Heart right ventricle (tissue), 16 donors: ENCODE measurements at regions not wholly inside any gene's neighbourhood (a gene's known extent, or its start where the extent isn't known, plus 50 kb on each side); places are given as distances from the start of the nearest gene placed in this dataset.

Source experiments
- ATAC-seq, 8 donors: fragments of 200-7000 bp; cut with Tn5 transposase; one replicate each; pipeline ENCODE4 v1.9.1; 2020; ENCODE audit warnings: mild to moderate bottlenecking in 8 of 8, moderate library complexity in 8 of 8, moderate number of reproducible peaks in 1 of 8
- DNase-seq, 2 donors: peaks; one replicate each; pipeline ENCODE4 v3.0.0-alpha.2; 2020
- H3K27ac ChIP-seq, 10 donors: fragments of 200-600 bp; sonication (generic) in 2 of 10; one replicate each; pipeline versions ENCODE4 v1.5.0 to v1.8.0; 2020 to 2022; ENCODE audit warnings: mild to moderate bottlenecking in 3 of 10
- H3K27me3 ChIP-seq, 7 donors: fragments of 200-600 bp; one replicate each; pipeline ENCODE4 v1.8.0; 2021 to 2022; ENCODE audit warnings: mild to moderate bottlenecking in 2 of 7
- H3K36me3 ChIP-seq, 9 donors: fragments of 200-600 bp; sonication (generic) in 1 of 9; one replicate each; pipeline versions ENCODE4 v1.5.0 to v1.8.0; 2020 to 2022; ENCODE audit warnings: mild to moderate bottlenecking in 2 of 9
- H3K4me1 ChIP-seq, 9 donors: fragments of 200-600 bp; sonication (generic) in 1 of 9; one replicate each; pipeline versions ENCODE4 v1.5.0 to v1.8.0; 2020 to 2022; ENCODE audit warnings: mild to moderate bottlenecking in 4 of 9
- H3K4me3 ChIP-seq, 10 donors: fragments of 200-600 bp; sonication (generic) in 2 of 10; one replicate each; pipeline versions ENCODE4 v1.5.0 to v1.8.0; 2020 to 2022; ENCODE audit warnings: mild to moderate bottlenecking in 7 of 10, moderate library complexity in 2 of 10
- H3K9me3 ChIP-seq, 11 donors: fragments of 200-600 bp in 10 of 11; sonication (generic) in 2 of 11; one replicate each; pipeline versions ENCODE4 v1.5.0 to v1.8.0; 2013 to 2022; ENCODE audit warnings: mild to moderate bottlenecking in 2 of 11, control low read depth in 1 of 11, moderate library complexity in 1 of 11
- CTCF ChIP-seq, 9 donors: fragments of 200-600 bp; sonication (generic) in 2 of 9; IDR thresholded peaks; one replicate each; pipeline versions ENCODE4 v1.5.0 to v1.8.0; 2021 to 2022; ENCODE audit warnings: antibody characterized with exemption in 9 of 9, mild to moderate bottlenecking in 5 of 9, moderate library complexity in 1 of 9
- WGBS, 2 donors: extraction: QIAGEN DNeasy Blood & Tissue Kit; methylation state at CpG; one replicate each; pipeline ENCODE4 v1.1.7; 2013; ENCODE audit warnings: inconsistent platforms in 1 of 2; 5-methylcytosine and 5-hydroxymethylcytosine counted together
- intact Hi-C, 10 donors: fragments of 100-400 bp; cut with DNase I; formaldehyde crosslinking; loops; one replicate each; pipeline versions ENCODE4 v1.11.1 to v1.14.2; 2022
- donor health status: Arrhythmogenic right ventricular cardiomyopathy.
- donor health status: ischemic (EF 13 %, LVEDD 7.1; RV severe dilation, severe dysfunction).
- donor health status: healthy with polysubstance abuse.
- donor health status: DM: no; HTN: yes; CAD: no.
- donor health status: DM: no; HTN: no; CAD: no.
- donor health status: ischemic (EF 25% LVEDD 6.9; RV normal size, moderate dysfunction).
- donor health status: ischemic (EF 25% LVEDD 5.7; RV mildly dilated, moderate dysfunction).
- donor health status: healthy.
- donor health status: DM: yes; HTN: yes; CAD: no.
- donor health status: Ischemic cardiomyopathy.
- donor health status: ischemic (EF 35%, LVEDD 5.7; RV mildly dilated, moderate dysfunction).
- donor health status: nonischemic (EF 11% LVEDD 7.7; RV severe dilation, severe dysfunction).
- donor health status: DM: yes; HTN: yes; CAD: no.
- donor health status: PGD.
- donor health status: ischemic (EF 29% LVEDD 5.4; RV normal size, mild dysfunction).
- donor health status: nonischemic (EF 23%, LVEDD 6.1; RV moderate dilation, normal function).

- DNase-seq (no peak), ATAC-seq (no peak)
- Histone ChIP-seq H3K4me1 (peaks cover 0 to 5% (median 0%) of the 10 kb centered on the region in 9 donors), H3K9me3 (no peaks in the 10 kb centered on the region), H3K36me3 (no peaks in the 10 kb centered on the region), H3K4me3 (no peak overlapping the region), H3K27me3 (no peaks in the 10 kb centered on the region), H3K27ac (no peak overlapping the region)
- WGBS, 2 donors = 82 to 87% methylated on average over 6 of the region's 6 CpGs
- TF ChIP-seq CTCF (IDR thresholded peaks at IDR 0.05) = no peak
- intact Hi-C loops = no loop called here
Observed at GRCh38 chr2:57893347-57893746, 153.3 kb upstream of the VRK2 start.

- ATAC-seq = no peak
- 92 to 93% methylated on average over 1 of the region's 1 CpG for WGBS, 2 donors
Observed at GRCh38 chr2:57893786-57894185, 152.8 kb upstream of the VRK2 start.

GRCh38 chr2:57894381-57894780 lies 152.2 kb upstream of the VRK2 start:
- DNase-seq (no peak), ATAC-seq (no peak)
- no peak overlapping the region for H3K4me3 ChIP-seq
- no peak overlapping the region for H3K27ac ChIP-seq
- intact Hi-C loops = no loop called here
- H3K9me3 ChIP-seq = no peaks in the 10 kb centered on the region
- 88 to 90% methylated on average over 2 of the region's 2 CpGs for WGBS, 2 donors
- TF ChIP-seq CTCF (IDR thresholded peaks at IDR 0.05) = no peak
- no peaks in the 10 kb centered on the region for H3K27me3 ChIP-seq
- no peaks in the 10 kb centered on the region for H3K36me3 ChIP-seq
- H3K4me1 ChIP-seq = peaks cover 0 to 5% (median 0%) of the 10 kb centered on the region in 9 donors

More at GRCh38 chr2:57893786-57894185, 152.8 kb upstream of the VRK2 start:
- Histone ChIP-seq H3K4me1 (peaks cover 0 to 5% (median 0%) of the 10 kb centered on the region in 9 donors), H3K27me3 (no peaks in the 10 kb centered on the region), H3K9me3 (no peaks in the 10 kb centered on the region), H3K27ac (no peak overlapping the region), H3K4me3 (no peak overlapping the region), H3K36me3 (no peaks in the 10 kb centered on the region)
- intact Hi-C loops = no loop called here
- no peak for DNase-seq
- no peak for TF ChIP-seq CTCF (IDR thresholded peaks at IDR 0.05)

- ATAC-seq = no peak
Observed at GRCh38 chr2:57897920-57898319, 148.7 kb upstream of the VRK2 start.

More at GRCh38 chr2:57897920-57898319, 148.7 kb upstream of the VRK2 start:
- DNase-seq = no peak
- Histone ChIP-seq H3K36me3 (no peaks in the 10 kb centered on the region), H3K4me3 (no peak overlapping the region), H3K4me1 (no peaks in the 10 kb centered on the region), H3K9me3 (no peaks in the 10 kb centered on the region), H3K27ac (no peak overlapping the region), H3K27me3 (no peaks in the 10 kb centered on the region)
- TF ChIP-seq CTCF (IDR thresholded peaks at IDR 0.05) = no peak
- intact Hi-C loops = no loop called here
- 89 to 90% methylated on average over 1 of the region's 1 CpG for WGBS, 2 donors
